Skin epidermis (tissue), 12 donors: ENCODE measurements at regions not wholly inside any gene's neighbourhood (a gene's known extent, or its start where the extent isn't known, plus 50 kb on each side); places are given as distances from the start of the nearest gene placed in this dataset.

Source experiments
- H3K27ac ChIP-seq, 21 experiments: fragments of 200-600 bp; sonication (generic) in 11 of 21; one replicate each; pipeline ENCODE4 v1.5.0; 2020; ENCODE audit warnings: mild to moderate bottlenecking in 3 of 21, inconsistent platforms in 2 of 21, moderate library complexity in 2 of 21
- H3K4me3 ChIP-seq, 7 experiments: fragments of 200-600 bp; sonication (generic) in 2 of 7; one replicate each; pipeline ENCODE4 v1.5.0; 2020; ENCODE audit warnings: inconsistent platforms in 2 of 7, mild to moderate bottlenecking in 2 of 7, moderate library complexity in 1 of 7

GRCh38 chr5:146940295-146940694 is 61.7 kb upstream of the PPP2R2B start:
- Histone ChIP-seq H3K4me3 (no peak overlapping the region), H3K27ac (no peak overlapping the region)

DNA sequence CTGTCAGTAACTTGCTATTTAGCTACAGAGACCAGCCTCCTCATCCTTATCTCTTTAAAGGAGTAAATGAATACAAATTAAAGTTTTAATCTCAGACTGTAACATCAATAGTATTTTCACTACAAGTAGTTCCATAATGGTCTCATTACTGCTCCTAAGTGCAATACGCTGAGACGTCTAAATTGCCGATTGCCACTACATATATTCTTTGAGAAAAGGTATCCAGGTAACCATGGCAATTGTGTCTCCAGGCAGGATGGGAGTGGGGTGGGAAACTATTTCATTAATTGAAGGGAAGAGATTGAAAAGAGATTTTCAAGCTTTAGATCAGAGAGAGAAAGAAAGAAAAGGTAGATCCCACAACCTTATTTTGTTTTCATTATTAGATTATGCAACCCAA is 65.5 kb upstream of the PPP2R2B start:
- no peak overlapping the region for H3K4me3 ChIP-seq

GRCh38 chr5:146944764-146945616 is 66.4 kb upstream of the PPP2R2B start:
- no peak overlapping the region for H3K4me3 ChIP-seq
- H3K27ac ChIP-seq: no peak overlapping the region

More for the DNA sequence above, 65.5 kb upstream of the PPP2R2B start:
- H3K27ac ChIP-seq: no peak overlapping the region

DNA sequence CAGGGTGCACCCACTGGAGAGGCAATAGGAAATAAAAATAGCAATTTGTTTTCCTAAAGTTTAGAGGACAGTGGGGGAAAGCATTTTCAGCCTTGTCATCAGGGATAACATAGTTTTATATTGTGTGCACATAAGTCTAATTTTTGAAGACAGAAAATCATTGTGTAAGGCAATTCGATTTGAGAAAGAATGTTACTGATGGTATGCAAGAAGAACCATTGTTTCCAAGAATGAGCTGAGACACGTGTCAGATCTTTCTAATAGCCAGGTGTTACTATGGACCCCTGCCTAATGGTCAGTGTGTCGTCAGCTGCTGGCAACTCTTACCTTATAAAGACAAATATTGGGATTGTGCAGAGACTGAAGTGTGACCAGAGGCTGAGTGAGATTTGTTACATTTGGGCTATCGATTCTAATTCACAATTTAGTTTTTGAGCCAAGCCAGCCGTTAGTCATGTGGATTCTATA is 67.1 kb upstream of the PPP2R2B start:
- no peak overlapping the region for H3K4me3 ChIP-seq
- H3K27ac ChIP-seq: no peak overlapping the region

GRCh38 chr5:146947181-146947941 is 68.8 kb upstream of the PPP2R2B start:
- H3K27ac ChIP-seq: no peak overlapping the region
- H3K4me3 ChIP-seq: no peak overlapping the region

DNA sequence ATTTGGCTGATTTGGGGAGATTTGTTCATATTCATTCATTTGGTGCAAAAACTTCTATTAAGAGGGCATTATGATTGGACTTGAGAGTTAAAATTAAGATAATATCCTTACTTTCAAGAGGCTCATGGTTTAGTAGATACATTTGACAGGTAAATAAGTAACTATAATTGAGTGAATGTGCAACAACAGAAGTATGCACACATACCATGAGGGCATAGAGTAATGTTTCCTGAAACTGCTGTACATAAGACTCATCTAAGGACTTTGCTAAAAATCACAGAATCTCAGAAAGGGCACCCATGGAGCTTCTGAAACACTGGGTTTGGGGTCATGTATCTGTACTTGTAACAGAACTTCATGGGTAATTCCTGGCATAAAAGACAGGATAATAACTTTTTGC is 70.1 kb upstream of the PPP2R2B start:
- no peak overlapping the region for H3K27ac ChIP-seq
- H3K4me3 ChIP-seq: no peak overlapping the region

DNA sequence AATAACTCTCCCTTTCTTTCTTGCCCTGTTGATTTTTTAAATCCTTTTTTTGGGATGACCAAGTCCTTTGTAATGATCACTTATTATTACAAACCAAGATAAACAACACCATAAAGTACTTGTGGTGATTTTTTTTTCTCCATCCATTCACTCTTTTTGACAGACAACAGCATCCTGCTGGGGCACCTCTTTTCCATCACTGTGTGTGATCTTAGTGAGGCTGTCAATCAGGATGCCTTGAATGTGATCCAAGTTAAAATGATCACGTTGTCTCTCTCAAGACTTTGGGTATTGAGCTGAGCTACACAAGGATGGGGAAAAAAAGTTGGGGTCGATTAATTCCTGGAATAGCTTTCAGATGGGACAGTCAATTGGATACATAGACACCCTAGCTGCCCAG is 73.6 kb upstream of the PPP2R2B start:
- no peak overlapping the region for H3K27ac ChIP-seq
- no peak overlapping the region for H3K4me3 ChIP-seq

- no peak overlapping the region for H3K27ac ChIP-seq
Measured at GRCh38 chr5:146956217-146956616, 77.7 kb upstream of the PPP2R2B start.

GRCh38 chr5:146959360-146959759 is 80.8 kb upstream of the PPP2R2B start:
- Histone ChIP-seq H3K4me3 (no peak overlapping the region), H3K27ac (no peak overlapping the region)

More at GRCh38 chr5:146956217-146956616, 77.7 kb upstream of the PPP2R2B start:
- no peak overlapping the region for H3K4me3 ChIP-seq

- no peak overlapping the region for H3K27ac ChIP-seq
- H3K4me3 ChIP-seq: no peak overlapping the region
Measured at GRCh38 chr5:146962801-146963355, 84.3 kb upstream of the PPP2R2B start.

- Histone ChIP-seq H3K4me3 (no peak overlapping the region), H3K27ac (no peak overlapping the region)
Measured at GRCh38 chr5:146965761-146966659, 87.5 kb upstream of the PPP2R2B start.

DNA sequence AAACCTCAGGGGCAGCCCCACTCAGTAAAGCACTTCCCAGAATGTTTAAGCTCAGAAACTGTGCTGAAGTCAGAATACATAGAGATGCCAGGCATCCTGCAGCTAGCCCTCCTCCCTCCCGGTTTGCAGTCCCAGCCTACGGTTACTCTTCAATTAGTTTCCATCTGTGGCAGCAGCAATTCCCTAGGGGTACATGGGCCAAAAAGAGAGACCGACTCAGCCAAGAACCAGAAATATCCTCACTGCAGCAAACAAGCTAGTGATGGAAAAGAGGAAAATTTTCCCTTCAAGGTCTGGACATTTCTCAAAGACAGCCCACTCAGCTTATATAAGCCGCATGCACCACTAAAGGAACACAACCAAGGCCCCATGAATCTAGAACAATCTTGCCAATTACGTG is 89.1 kb upstream of the PPP2R2B start:
- no peak overlapping the region for H3K4me3 ChIP-seq
- H3K27ac ChIP-seq: no peak overlapping the region

- H3K4me3 ChIP-seq: no peak overlapping the region
- H3K27ac ChIP-seq: no peak overlapping the region
Measured at GRCh38 chr5:146971401-146971800, 92.8 kb upstream of the PPP2R2B start.

GRCh38 chr5:146986469-146986868 is 107.9 kb upstream of the PPP2R2B start:
- Histone ChIP-seq H3K27ac (no peak overlapping the region), H3K4me3 (no peak overlapping the region)

- no peak overlapping the region for H3K4me3 ChIP-seq
- H3K27ac ChIP-seq: no peak overlapping the region
Measured at GRCh38 chr5:146993876-146994530, 115.4 kb upstream of the PPP2R2B start.

GRCh38 chr5:146995878-146996277 is 117.3 kb upstream of the PPP2R2B start:
- no peak overlapping the region for H3K4me3 ChIP-seq
- H3K27ac ChIP-seq: no peak overlapping the region

DNA sequence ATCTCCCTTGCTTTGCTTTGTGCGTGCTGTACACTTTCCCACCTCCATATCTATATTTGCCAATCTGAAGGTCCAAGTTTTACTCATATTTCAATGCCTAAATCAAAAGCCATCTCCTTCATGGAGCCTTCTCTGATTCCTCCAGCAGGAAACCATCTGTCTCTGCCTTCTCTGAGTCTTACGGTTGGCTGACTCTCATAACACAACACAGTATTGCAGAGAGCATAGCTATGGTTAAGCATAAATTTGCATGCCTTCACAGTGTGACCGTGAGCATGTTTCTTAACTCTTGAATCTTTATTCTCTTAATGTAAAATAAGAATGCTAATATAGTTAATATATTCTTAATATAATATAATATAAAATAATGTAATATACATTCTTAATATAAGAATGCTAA is 136.8 kb upstream of the PPP2R2B start:
- H3K4me3 ChIP-seq: no peak overlapping the region
- no peak overlapping the region for H3K27ac ChIP-seq

DNA sequence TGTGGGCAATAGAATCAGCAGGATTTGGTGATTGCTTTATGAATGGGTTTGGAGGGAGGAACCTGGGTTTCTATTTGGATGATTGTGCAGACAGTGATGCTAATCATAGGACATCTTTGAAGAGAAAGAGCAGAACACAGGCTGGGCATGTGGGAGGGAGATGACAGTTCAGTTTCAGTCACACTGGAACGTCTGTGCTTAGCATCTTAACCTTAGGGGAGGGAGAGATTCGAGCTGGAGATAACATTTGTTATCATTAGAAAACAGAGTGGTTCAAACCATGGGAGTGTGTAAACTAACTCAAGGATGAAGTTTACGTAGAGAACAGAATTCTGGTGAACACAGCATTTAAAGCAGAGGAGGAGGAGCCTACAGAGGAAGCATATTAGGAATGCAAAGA is 138.6 kb upstream of the PPP2R2B start:
- H3K4me3 ChIP-seq: no peak overlapping the region
- H3K27ac ChIP-seq: no peak overlapping the region

DNA sequence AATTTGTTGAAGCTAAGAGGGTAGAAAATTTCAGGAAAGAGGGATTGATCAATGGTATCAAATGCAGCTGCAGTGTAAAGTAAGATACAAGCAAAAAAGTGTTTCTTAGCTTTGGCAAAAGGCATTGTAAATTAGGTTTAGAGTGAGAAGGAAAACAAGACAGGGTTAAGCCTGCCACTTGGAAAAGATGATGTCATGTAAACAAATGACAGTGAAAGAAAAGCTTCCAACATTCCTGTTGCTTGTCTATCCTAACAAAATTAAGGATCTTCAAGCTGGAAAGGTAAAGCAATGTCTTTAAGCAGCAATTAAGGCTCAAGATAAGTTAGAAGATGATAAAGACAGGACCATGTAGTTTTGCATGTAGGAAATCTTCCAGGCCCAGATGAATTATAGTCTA is 139.1 kb upstream of the PPP2R2B start:
- no peak overlapping the region for H3K27ac ChIP-seq
- H3K4me3 ChIP-seq: no peak overlapping the region
